PC-3 (cell line): ENCODE measurements at regions not wholly inside any gene's neighbourhood (a gene's known extent, or its start where the extent isn't known, plus 50 kb on each side); places are given as distances from the start of the nearest gene placed in this dataset.

Source experiments
- CTCF ChIP-seq: fragments of 300-600 bp; sonication (generic); conservative IDR thresholded peaks from 2 replicates; pipeline ENCODE4 v1.5.1; 2017; ENCODE audit warnings: antibody characterized with exemption, low read depth, mild to moderate bottlenecking, low read length
- EZH2 ChIP-seq: fragments of 300-600 bp; sonication (generic); IDR thresholded peaks from one replicate; pipeline ENCODE4 v1.6.1; 2017; ENCODE audit warnings: antibody characterized with exemption, mild to moderate bottlenecking, low read length; ENCODE audit not compliant: unreplicated experiment

DNA sequence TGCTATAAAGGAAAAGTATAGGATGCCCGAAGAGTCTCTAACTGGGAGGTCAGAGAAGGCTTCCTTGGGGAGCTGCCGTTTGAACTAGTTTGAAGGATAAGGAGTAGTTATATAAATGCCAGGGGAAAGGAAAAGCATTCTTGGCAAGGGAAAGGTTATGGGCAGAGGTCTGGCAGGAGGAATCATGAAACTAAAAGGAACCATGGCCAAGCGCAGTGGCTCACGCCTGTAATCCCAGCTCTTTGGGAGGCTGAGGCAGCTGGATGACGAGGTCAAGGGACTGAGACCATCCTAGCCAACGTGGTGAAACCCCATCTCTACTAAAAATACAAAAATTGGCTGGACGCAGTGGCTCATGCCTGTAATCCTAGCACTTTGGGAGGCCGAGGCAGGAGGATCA, 66.8 kb upstream of the EPCAM start:
- no peak for TF ChIP-seq CTCF
- no peak for TF ChIP-seq EZH2
